ENCODE measurements at regions not wholly inside any gene's neighbourhood (a gene's known extent, or its start where the extent isn't known, plus 50 kb on each side); places are given as distances from the start of the nearest gene placed in this dataset.

- TF ChIP-seq CTCF (IDR thresholded peaks at IDR 0.05) (no peak), POLR2A (IDR thresholded peaks at IDR 0.05) (no peak)
Observed at GRCh38 chr6:145020114-145020513, 715.2 kb downstream of the EPM2A start.
